ENCODE measurements at regions not wholly inside any gene's neighbourhood (a gene's known extent, or its start where the extent isn't known, plus 50 kb on each side); places are given as distances from the start of the nearest gene placed in this dataset.

DNA sequence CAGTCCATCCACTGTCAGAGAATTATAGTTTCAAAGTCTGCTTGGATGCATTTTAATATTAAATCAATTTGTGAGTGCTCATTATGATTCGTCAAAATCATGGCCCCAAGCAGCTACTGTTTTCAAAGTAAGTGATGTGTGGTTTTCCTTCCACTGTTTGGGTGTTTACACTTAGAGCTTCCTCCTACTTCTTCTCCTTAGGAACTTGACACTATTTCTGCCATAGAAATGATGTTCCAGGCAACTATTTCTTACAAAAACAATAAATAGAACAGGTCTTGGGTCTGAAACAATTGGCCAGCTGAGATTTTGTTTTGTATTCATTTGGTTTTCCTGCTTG lies 132.8 kb upstream of the RAI14 start:
- ATAC-seq (no peak), DNase-seq (ENCODE audit: low spot score) (no peak)
- no peak overlapping the region for H3K27ac Mint-ChIP-seq
- no peak overlapping the region for H3K4me3 Mint-ChIP-seq
- ChIA-PET POLR2A (interaction anchor here (0.5 to 1.2 kb wide), 4 partner anchors 133 to 820 kb away, joined by 3 to 4 read pairs (median 3); partner anchors contain the start of genes RAI14 and TTC23L), CTCF (interaction anchor here (0.8 to 2.1 kb wide), 9 partner anchors 8 to 373 kb away, joined by 3 to 13 read pairs (median 4); no protein-coding TSS in a partner anchor)
- H3K9me3 Mint-ChIP-seq = peaks cover 4% of the 10 kb centered on the region; the same call in 1 of the 2 replicates
- no peaks in the 10 kb centered on the region for H3K27me3 Mint-ChIP-seq (ENCODE audit: low read depth)
- H3K4me1 Mint-ChIP-seq = peaks cover 28% of the 10 kb centered on the region
- TF ChIP-seq FOXJ3 (CRISPR knock-in tag; IDR thresholded peaks at IDR 0.05; ENCODE audit: borderline replicate concordance) = no peak
- TF ChIP-seq, protein P1, sequence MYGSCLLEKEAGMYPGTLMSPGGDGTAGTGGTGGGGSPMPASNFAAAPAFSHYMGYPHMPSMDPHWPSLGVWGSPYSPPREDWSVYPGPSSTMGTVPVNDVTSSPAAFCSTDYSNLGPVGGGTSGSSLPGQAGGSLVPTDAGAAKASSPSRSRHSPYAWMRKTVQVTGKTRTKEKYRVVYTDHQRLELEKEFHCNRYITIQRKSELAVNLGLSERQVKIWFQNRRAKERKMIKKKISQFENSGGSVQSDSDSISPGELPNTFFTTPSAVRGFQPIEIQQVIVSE (CRISPR knock-in tag; IDR thresholded peaks at IDR 0.05; ENCODE audit: borderline replicate concordance) = no peak
- no peak for TF ChIP-seq ZNF671 (CRISPR knock-in tag; IDR thresholded peaks at IDR 0.05)
- TF ChIP-seq ATF1 (CRISPR knock-in tag; IDR thresholded peaks at IDR 0.05) = no peak
- no peak for TF ChIP-seq CBFB (CRISPR knock-in tag; IDR thresholded peaks at IDR 0.05; ENCODE audit: low read depth)
- TF ChIP-seq, protein P2, sequence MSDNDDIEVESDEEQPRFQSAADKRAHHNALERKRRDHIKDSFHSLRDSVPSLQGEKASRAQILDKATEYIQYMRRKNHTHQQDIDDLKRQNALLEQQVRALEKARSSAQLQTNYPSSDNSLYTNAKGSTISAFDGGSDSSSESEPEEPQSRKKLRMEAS (CRISPR knock-in tag; IDR thresholded peaks at IDR 0.05) = no peak
- TF ChIP-seq, protein P3, sequence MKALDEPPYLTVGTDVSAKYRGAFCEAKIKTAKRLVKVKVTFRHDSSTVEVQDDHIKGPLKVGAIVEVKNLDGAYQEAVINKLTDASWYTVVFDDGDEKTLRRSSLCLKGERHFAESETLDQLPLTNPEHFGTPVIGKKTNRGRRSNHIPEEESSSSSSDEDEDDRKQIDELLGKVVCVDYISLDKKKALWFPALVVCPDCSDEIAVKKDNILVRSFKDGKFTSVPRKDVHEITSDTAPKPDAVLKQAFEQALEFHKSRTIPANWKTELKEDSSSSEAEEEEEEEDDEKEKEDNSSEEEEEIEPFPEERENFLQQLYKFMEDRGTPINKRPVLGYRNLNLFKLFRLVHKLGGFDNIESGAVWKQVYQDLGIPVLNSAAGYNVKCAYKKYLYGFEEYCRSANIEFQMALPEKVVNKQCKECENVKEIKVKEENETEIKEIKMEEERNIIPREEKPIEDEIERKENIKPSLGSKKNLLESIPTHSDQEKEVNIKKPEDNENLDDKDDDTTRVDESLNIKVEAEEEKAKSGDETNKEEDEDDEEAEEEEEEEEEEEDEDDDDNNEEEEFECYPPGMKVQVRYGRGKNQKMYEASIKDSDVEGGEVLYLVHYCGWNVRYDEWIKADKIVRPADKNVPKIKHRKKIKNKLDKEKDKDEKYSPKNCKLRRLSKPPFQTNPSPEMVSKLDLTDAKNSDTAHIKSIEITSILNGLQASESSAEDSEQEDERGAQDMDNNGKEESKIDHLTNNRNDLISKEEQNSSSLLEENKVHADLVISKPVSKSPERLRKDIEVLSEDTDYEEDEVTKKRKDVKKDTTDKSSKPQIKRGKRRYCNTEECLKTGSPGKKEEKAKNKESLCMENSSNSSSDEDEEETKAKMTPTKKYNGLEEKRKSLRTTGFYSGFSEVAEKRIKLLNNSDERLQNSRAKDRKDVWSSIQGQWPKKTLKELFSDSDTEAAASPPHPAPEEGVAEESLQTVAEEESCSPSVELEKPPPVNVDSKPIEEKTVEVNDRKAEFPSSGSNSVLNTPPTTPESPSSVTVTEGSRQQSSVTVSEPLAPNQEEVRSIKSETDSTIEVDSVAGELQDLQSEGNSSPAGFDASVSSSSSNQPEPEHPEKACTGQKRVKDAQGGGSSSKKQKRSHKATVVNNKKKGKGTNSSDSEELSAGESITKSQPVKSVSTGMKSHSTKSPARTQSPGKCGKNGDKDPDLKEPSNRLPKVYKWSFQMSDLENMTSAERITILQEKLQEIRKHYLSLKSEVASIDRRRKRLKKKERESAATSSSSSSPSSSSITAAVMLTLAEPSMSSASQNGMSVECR (CRISPR knock-in tag; IDR thresholded peaks at IDR 0.05; ENCODE audit: borderline replicate concordance) = no peak
- no peak for TF ChIP-seq NR2C2 (CRISPR knock-in tag; IDR thresholded peaks at IDR 0.05)
- TF ChIP-seq GRHL2 (CRISPR knock-in tag; IDR thresholded peaks at IDR 0.05; ENCODE audit: insufficient replicate concordance, severe bottlenecking) = no peak
- TF ChIP-seq, protein P4, sequence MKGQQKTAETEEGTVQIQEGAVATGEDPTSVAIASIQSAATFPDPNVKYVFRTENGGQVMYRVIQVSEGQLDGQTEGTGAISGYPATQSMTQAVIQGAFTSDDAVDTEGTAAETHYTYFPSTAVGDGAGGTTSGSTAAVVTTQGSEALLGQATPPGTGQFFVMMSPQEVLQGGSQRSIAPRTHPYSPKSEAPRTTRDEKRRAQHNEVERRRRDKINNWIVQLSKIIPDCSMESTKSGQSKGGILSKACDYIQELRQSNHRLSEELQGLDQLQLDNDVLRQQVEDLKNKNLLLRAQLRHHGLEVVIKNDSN (CRISPR knock-in tag; IDR thresholded peaks at IDR 0.05) = no peak
- TF ChIP-seq, protein P5, sequence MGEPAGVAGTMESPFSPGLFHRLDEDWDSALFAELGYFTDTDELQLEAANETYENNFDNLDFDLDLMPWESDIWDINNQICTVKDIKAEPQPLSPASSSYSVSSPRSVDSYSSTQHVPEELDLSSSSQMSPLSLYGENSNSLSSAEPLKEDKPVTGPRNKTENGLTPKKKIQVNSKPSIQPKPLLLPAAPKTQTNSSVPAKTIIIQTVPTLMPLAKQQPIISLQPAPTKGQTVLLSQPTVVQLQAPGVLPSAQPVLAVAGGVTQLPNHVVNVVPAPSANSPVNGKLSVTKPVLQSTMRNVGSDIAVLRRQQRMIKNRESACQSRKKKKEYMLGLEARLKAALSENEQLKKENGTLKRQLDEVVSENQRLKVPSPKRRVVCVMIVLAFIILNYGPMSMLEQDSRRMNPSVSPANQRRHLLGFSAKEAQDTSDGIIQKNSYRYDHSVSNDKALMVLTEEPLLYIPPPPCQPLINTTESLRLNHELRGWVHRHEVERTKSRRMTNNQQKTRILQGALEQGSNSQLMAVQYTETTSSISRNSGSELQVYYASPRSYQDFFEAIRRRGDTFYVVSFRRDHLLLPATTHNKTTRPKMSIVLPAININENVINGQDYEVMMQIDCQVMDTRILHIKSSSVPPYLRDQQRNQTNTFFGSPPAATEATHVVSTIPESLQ (CRISPR knock-in tag; IDR thresholded peaks at IDR 0.05) = no peak
- TF ChIP-seq ETV6 (CRISPR knock-in tag; IDR thresholded peaks at IDR 0.05) = no peak; the same call in 1 of the 2 replicates
- TF ChIP-seq ZBTB21 (CRISPR knock-in tag; IDR thresholded peaks at IDR 0.05; ENCODE audit: borderline replicate concordance) = no peak
- TF ChIP-seq, protein P6, sequence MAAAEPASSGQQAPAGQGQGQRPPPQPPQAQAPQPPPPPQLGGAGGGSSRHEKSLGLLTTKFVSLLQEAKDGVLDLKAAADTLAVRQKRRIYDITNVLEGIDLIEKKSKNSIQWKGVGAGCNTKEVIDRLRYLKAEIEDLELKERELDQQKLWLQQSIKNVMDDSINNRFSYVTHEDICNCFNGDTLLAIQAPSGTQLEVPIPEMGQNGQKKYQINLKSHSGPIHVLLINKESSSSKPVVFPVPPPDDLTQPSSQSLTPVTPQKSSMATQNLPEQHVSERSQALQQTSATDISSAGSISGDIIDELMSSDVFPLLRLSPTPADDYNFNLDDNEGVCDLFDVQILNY (CRISPR knock-in tag; IDR thresholded peaks at IDR 0.05) = no peak
- no peak for TF ChIP-seq SOX15 (CRISPR knock-in tag; IDR thresholded peaks at IDR 0.05)
- no peak for TF ChIP-seq TEAD1 (CRISPR knock-in tag; IDR thresholded peaks at IDR 0.05)
- no peak for TF ChIP-seq SMAD4 (CRISPR knock-in tag; IDR thresholded peaks at IDR 0.05)
- TF ChIP-seq TCF7 (CRISPR knock-in tag; IDR thresholded peaks at IDR 0.05; ENCODE audit: low read depth) = no peak
- H3K36me3 Mint-ChIP-seq = no peaks in the 10 kb centered on the region
